ENCODE measurements at regions not wholly inside any gene's neighbourhood (a gene's known extent, or its start where the extent isn't known, plus 50 kb on each side); places are given as distances from the start of the nearest gene placed in this dataset.
"Not testable (repeated sequence)": the region's sequence is repeated elsewhere in the genome, so short reads cannot be mapped to it uniquely, and the experiment has no call there.

DNA sequence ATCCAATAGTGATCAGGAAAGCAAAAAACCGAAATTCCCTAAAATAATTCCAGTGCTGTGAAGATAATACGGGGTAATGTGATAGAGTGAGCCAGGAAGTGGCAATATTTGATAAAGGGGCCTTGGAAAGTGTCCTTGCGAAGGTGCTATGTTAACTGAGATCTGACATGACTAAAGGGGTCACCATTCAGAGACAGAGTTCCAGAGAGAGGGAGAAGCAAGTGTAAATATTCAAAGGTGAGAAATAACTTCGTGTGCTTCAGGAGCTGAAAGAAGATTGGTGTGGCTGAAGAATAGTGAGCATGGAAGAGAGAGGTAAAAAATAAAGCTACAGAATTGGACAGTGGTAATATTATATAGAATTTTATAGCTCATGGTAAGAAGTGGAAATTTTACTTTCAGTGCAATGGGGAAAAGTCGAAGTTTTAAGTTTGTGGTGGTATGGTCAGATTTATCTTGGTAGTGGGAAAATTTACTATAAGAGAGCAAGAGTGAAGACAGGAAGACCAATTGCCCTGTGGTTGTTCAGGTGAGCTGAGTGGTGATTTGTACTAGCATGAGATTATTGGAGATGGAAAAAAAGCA, 164.5 kb downstream of the JRKL start:
- Histone ChIP-seq H3K56ac (ENCODE audit: insufficient read length, low read depth, low read length) (no peak overlapping the region), H4K20me1 (ENCODE audit: control insufficient read depth, insufficient read depth, insufficient read length) (no peaks in the 10 kb centered on the region), H3K18ac (ENCODE audit: insufficient read length, low read depth, low read length) (no peak overlapping the region), H3T11ph (ENCODE audit: low read length) (no peak overlapping the region), H3K4ac (ENCODE audit: low read depth, low read length) (no peak overlapping the region), H2BK15ac (ENCODE audit: low read depth, low read length) (no peak overlapping the region), H3K79me2 (ENCODE audit: insufficient read depth, low read length) (no peaks in the 10 kb centered on the region), H3K9me3 (ENCODE audit: control insufficient read depth, low read depth, low read length) (no peaks in the 10 kb centered on the region), H2BK12ac (ENCODE audit: insufficient read length, low read depth, low read length) (no peak overlapping the region), H2AFZ (ENCODE audit: low read length) (no peak overlapping the region), H3K79me1 (ENCODE audit: insufficient read depth, low read depth, low read length, poor library complexity, severe bottlenecking) (no peaks in the 10 kb centered on the region), H4K5ac (ENCODE audit: insufficient read length, low read depth, low read length) (no peak overlapping the region), H4K8ac (replicated peaks; ENCODE audit: insufficient read length, low read depth, low read length) (no peak overlapping the region), H2AK5ac (ENCODE audit: insufficient read length, low read length) (no peak overlapping the region), H3K27me3 (ENCODE audit: insufficient read depth, low read length) (no peaks in the 10 kb centered on the region), H3K4me1 (ENCODE audit: insufficient read depth, low read length) (no peaks in the 10 kb centered on the region), H3K27ac (ENCODE audit: insufficient read length, low read depth, low read length) (no peak overlapping the region), H3K9ac (ENCODE audit: extremely low read depth, insufficient read length, low read length) (no peak overlapping the region), H3K23me2 (ENCODE audit: insufficient read length, low read depth, low read length, poor library complexity, severe bottlenecking) (no peaks in the 10 kb centered on the region), H3K14ac (ENCODE audit: insufficient read depth, low read length) (no peak overlapping the region), H2BK5ac (ENCODE audit: insufficient read length, low read length) (no peak overlapping the region), H3K4me2 (ENCODE audit: insufficient read depth, insufficient read length, low read length) (no peak overlapping the region), H2BK120ac (ENCODE audit: low read depth, low read length, poor library complexity, severe bottlenecking) (no peak overlapping the region), H2BK20ac (ENCODE audit: low read depth, low read length, poor library complexity, severe bottlenecking) (no peak overlapping the region), H3K23ac (ENCODE audit: insufficient read length, low read depth, low read length) (no peak overlapping the region), H4K91ac (ENCODE audit: insufficient read length, low read depth, low read length) (no peak overlapping the region)
- no peaks in the 10 kb centered on the region; the same call in 1 of the 2 replicates for H3K27me3 Mint-ChIP-seq (ENCODE audit: low read depth)
- H3K4me3 Mint-ChIP-seq, result no peak overlapping the region
- TF ChIP-seq, protein P1, sequence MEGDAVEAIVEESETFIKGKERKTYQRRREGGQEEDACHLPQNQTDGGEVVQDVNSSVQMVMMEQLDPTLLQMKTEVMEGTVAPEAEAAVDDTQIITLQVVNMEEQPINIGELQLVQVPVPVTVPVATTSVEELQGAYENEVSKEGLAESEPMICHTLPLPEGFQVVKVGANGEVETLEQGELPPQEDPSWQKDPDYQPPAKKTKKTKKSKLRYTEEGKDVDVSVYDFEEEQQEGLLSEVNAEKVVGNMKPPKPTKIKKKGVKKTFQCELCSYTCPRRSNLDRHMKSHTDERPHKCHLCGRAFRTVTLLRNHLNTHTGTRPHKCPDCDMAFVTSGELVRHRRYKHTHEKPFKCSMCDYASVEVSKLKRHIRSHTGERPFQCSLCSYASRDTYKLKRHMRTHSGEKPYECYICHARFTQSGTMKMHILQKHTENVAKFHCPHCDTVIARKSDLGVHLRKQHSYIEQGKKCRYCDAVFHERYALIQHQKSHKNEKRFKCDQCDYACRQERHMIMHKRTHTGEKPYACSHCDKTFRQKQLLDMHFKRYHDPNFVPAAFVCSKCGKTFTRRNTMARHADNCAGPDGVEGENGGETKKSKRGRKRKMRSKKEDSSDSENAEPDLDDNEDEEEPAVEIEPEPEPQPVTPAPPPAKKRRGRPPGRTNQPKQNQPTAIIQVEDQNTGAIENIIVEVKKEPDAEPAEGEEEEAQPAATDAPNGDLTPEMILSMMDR (conservative IDR thresholded peaks at IDR 0.05), result no peak
- peaks cover 2 to 12% (median 10%) of the 10 kb centered on the region in 3 experiments; a peak in 6 of 7 replicates for H3K36me3 Mint-ChIP-seq (ENCODE audit: insufficient read depth in 1 of 3, low read depth in 3 of 3)
- no peak overlapping the region for H3K27ac Mint-ChIP-seq
- 100% methylated on average over 1 of the region's 5 CpGs for WGBS (ENCODE audit: extremely low coverage, insufficient read length, low lambda C conversion rate)
- peaks cover 5 to 15% of the 10 kb centered on the region in 2 experiments for H3K9me3 Mint-ChIP-seq
- no peaks in the 10 kb centered on the region for H3K4me1 Mint-ChIP-seq
- DNase-seq, result no peak

DNA sequence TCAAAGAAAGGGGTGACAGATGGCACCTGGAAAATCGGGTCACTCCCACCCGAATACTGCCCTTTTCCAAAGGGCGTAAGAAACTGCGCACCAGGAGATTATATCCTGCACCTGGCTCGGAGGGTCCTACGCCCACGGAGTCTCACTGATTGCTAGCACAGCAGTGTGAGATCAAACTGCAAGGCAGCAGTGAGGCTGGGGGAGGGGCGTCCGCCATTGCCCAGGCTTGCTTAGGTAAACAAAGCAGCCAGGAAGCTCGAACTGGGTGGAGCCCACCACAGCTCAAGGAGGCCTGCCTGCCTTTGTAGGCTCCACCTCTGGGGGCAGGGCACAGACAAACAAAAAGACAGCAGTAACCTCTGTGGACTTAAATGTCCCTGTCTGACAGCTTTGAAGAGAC, 166.0 kb downstream of the JRKL start:
- not testable (repeated sequence) for H2AK5ac ChIP-seq (ENCODE audit: insufficient read length, low read length); H2AFZ ChIP-seq (ENCODE audit: low read length); H3K4me1 Mint-ChIP-seq; H3K27ac Mint-ChIP-seq; H3K9ac ChIP-seq (ENCODE audit: extremely low read depth, insufficient read length, low read length); H3K9me3 ChIP-seq (ENCODE audit: control insufficient read depth, low read depth, low read length); H3K27me3 Mint-ChIP-seq (ENCODE audit: low read depth); H2BK20ac ChIP-seq (ENCODE audit: low read depth, low read length, poor library complexity, severe bottlenecking); H3K27ac ChIP-seq (ENCODE audit: insufficient read length, low read depth, low read length); H4K91ac ChIP-seq (ENCODE audit: insufficient read length, low read depth, low read length); H2BK15ac ChIP-seq (ENCODE audit: low read depth, low read length); H3K23ac ChIP-seq (ENCODE audit: insufficient read length, low read depth, low read length); H3K79me2 ChIP-seq (ENCODE audit: insufficient read depth, low read length); H3K4me2 ChIP-seq (ENCODE audit: insufficient read depth, insufficient read length, low read length); H4K20me1 ChIP-seq (ENCODE audit: control insufficient read depth, insufficient read depth, insufficient read length); H2BK12ac ChIP-seq (ENCODE audit: insufficient read length, low read depth, low read length); H3T11ph ChIP-seq (ENCODE audit: low read length); H3K4me3 Mint-ChIP-seq; H3K14ac ChIP-seq (ENCODE audit: insufficient read depth, low read length); H3K56ac ChIP-seq (ENCODE audit: insufficient read length, low read depth, low read length); H4K8ac ChIP-seq (replicated peaks; ENCODE audit: insufficient read length, low read depth, low read length); H3K27me3 ChIP-seq (ENCODE audit: insufficient read depth, low read length); H3K4me1 ChIP-seq (ENCODE audit: insufficient read depth, low read length); H3K18ac ChIP-seq (ENCODE audit: insufficient read length, low read depth, low read length); H4K5ac ChIP-seq (ENCODE audit: insufficient read length, low read depth, low read length); DNase-seq; H3K79me1 ChIP-seq (ENCODE audit: insufficient read depth, low read depth, low read length, poor library complexity, severe bottlenecking); H2BK120ac ChIP-seq (ENCODE audit: low read depth, low read length, poor library complexity, severe bottlenecking); H3K4ac ChIP-seq (ENCODE audit: low read depth, low read length); H2BK5ac ChIP-seq (ENCODE audit: insufficient read length, low read length); H3K23me2 ChIP-seq (ENCODE audit: insufficient read length, low read depth, low read length, poor library complexity, severe bottlenecking)
- Mint-ChIP-seq H3K36me3 (ENCODE audit: insufficient read depth in 1 of 3, low read depth in 3 of 3) (peaks cover 5 to 16% (median 10%) of the 10 kb centered on the region in 3 experiments), H3K9me3 (peaks cover 9 to 20% of the 10 kb centered on the region in 2 experiments)
- no CpG with 5 or more reads among the region's 10 CpGs for WGBS (ENCODE audit: extremely low coverage, insufficient read length, low lambda C conversion rate)
